ENCODE measurements at regions not wholly inside any gene's neighbourhood (a gene's known extent, or its start where the extent isn't known, plus 50 kb on each side); places are given as distances from the start of the nearest gene placed in this dataset.

DNA sequence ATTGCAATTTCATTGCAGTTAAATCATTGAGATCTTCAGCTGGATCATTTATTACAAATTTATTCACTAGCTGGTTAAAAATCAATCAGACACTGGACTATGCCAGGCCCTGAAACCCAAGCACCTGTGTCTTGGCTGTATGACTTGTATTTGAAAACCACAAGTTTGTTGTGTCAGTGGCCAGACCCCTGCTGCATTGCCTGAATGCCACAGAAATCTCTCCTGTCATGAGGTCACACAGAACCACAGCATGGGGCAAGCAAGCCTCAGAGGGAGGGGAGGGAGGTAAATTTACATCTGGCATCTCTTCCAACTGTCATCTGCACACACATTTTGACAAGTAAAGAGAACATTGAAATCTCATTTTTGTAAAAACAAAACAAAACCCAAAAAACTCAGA lies 90.0 kb downstream of the ARRDC3 start:
- CTCF ChIA-PET, result interaction anchor here (1.1 to 3.4 kb wide), 2 partner anchors 9 to 91 kb away, joined by 3 to 21 read pairs; partner anchors contain the start of gene ARRDC3

More for the DNA sequence above, 90.0 kb downstream of the ARRDC3 start:
- no peaks in the 10 kb centered on the region for H3K9me3 ChIP-seq
- ATAC-seq, result peak in 1 of 2 experiments; percentile 16; a peak in 1 of 6 replicates
- FAIRE-seq, result peak; percentile 59
- POLR2A ChIA-PET, result no interaction called here
- no peak overlapping the region for H3K4me3 ChIP-seq
- DNase-seq (ENCODE audit: low read depth in 1 of 2, low spot score in 1 of 2), result no peak
- H3K4me1 ChIP-seq, result peaks cover 26% of the 10 kb centered on the region
- TF ChIP-seq CTCF (IDR thresholded peaks at IDR 0.05) (no peak), ATOH8 (CRISPR knock-in tag; IDR thresholded peaks at IDR 0.05; ENCODE audit: low read depth) (no peak), SMC3 (IDR thresholded peaks at IDR 0.05) (no peak), REST (IDR thresholded peaks at IDR 0.05) (no peak), ESRRA (IDR thresholded peaks at IDR 0.05; ENCODE audit: borderline replicate concordance, low read length) (no peak), HOXA7 (CRISPR knock-in tag; IDR thresholded peaks at IDR 0.05) (no peak), EP300 (IDR thresholded peaks at IDR 0.05) (no peak), ZC3H11A (IDR thresholded peaks at IDR 0.05) (no peak), MYC (IDR thresholded peaks at IDR 0.05; ENCODE audit: borderline replicate concordance, low read length) (no peak), JUN (IDR thresholded peaks at IDR 0.05) (no peak), CHD2 (IDR thresholded peaks at IDR 0.05; ENCODE audit: low read length, partially characterized antibody) (no peak), MAFK (IDR thresholded peaks at IDR 0.05; ENCODE audit: partially characterized antibody) (no peak), TFCP2L1 (CRISPR knock-in tag; IDR thresholded peaks at IDR 0.05) (no peak), KDM1A (IDR thresholded peaks at IDR 0.05; ENCODE audit: low read depth) (no peak)
- TF ChIP-seq, protein P1, sequence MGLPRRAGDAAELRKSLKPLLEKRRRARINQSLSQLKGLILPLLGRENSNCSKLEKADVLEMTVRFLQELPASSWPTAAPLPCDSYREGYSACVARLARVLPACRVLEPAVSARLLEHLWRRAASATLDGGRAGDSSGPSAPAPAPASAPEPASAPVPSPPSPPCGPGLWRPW (IDR thresholded peaks at IDR 0.05), result no peak
- TF ChIP-seq, protein P2, sequence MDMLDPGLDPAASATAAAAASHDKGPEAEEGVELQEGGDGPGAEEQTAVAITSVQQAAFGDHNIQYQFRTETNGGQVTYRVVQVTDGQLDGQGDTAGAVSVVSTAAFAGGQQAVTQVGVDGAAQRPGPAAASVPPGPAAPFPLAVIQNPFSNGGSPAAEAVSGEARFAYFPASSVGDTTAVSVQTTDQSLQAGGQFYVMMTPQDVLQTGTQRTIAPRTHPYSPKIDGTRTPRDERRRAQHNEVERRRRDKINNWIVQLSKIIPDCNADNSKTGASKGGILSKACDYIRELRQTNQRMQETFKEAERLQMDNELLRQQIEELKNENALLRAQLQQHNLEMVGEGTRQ (IDR thresholded peaks at IDR 0.05), result no peak
- H3K4me2 ChIP-seq, result peak overlapping the region; percentile 22; the same call in 2 of the 3 replicates
- peak overlapping the region in 1 of 2 experiments; percentile 57; a peak in 3 of 6 replicates for H3K27ac ChIP-seq
